H9 (cell line): ENCODE measurements at regions not wholly inside any gene's neighbourhood (a gene's known extent, or its start where the extent isn't known, plus 50 kb on each side); places are given as distances from the start of the nearest gene placed in this dataset.

Experiments
- DNase-seq: peaks from one replicate; pipeline ENCODE4 v3.0.0-alpha.2; 2017
- H2AFZ ChIP-seq: one replicate; pipeline ENCODE4 v1.6.1; 2013; ENCODE audit warnings: mild to moderate bottlenecking, low read length, control low read depth, moderate library complexity
- H2AK5ac ChIP-seq: 2 replicates; pipeline ENCODE4 v1.6.1; 2013; ENCODE audit warnings: low read length, control low read depth, mixed read lengths; ENCODE audit not compliant: insufficient read length
- H2BK120ac ChIP-seq: one replicate; pipeline ENCODE4 v1.6.1; 2013; ENCODE audit warnings: low read depth, mild to moderate bottlenecking, low read length, control low read depth, inconsistent platforms; ENCODE audit not compliant: poor library complexity, severe bottlenecking
- H2BK12ac ChIP-seq: 2 replicates; pipeline ENCODE4 v1.6.1; 2013; ENCODE audit warnings: low read length, control low read depth, mixed read lengths, low read depth; ENCODE audit not compliant: insufficient read length
- H2BK15ac ChIP-seq: 2 replicates; pipeline ENCODE4 v1.6.1; 2013; ENCODE audit warnings: low read depth, low read length, control low read depth
- H2BK20ac ChIP-seq: one replicate; pipeline ENCODE4 v1.6.1; 2013; ENCODE audit warnings: low read depth, mild to moderate bottlenecking, low read length, control low read depth, inconsistent platforms; ENCODE audit not compliant: poor library complexity, severe bottlenecking
- H2BK5ac ChIP-seq: 2 replicates; pipeline ENCODE4 v1.6.1; 2013; ENCODE audit warnings: low read length, control low read depth, mixed read lengths; ENCODE audit not compliant: insufficient read length
- H3K14ac ChIP-seq: 2 replicates; pipeline ENCODE4 v1.6.1; 2013; ENCODE audit warnings: low read length, control low read depth; ENCODE audit not compliant: insufficient read depth
- H3K18ac ChIP-seq: 2 replicates; pipeline ENCODE4 v1.6.1; 2013; ENCODE audit warnings: low read depth, mild to moderate bottlenecking, mixed read lengths, low read length, control low read depth; ENCODE audit not compliant: insufficient read length
- H3K23ac ChIP-seq: 2 replicates; pipeline ENCODE4 v1.6.1; 2013; ENCODE audit warnings: low read length, control low read depth, mixed read lengths, low read depth; ENCODE audit not compliant: insufficient read length
- H3K23me2 ChIP-seq: 2 replicates; pipeline ENCODE4 v1.6.1; 2013; ENCODE audit warnings: low read depth, mild to moderate bottlenecking, mixed read lengths, low read length, control low read depth; ENCODE audit not compliant: insufficient read length, poor library complexity, severe bottlenecking
- H3K27ac ChIP-seq: 2 replicates; pipeline ENCODE4 v1.5.1; 2013; ENCODE audit warnings: low read length, control low read depth, mixed read lengths, low read depth; ENCODE audit not compliant: insufficient read length
- H3K27me3 ChIP-seq: 2 replicates; pipeline ENCODE4 v1.6.1; 2013; ENCODE audit warnings: low read length, control low read depth, inconsistent platforms; ENCODE audit not compliant: insufficient read depth
- H3K4ac ChIP-seq: 2 replicates; pipeline ENCODE4 v1.6.1; 2013; ENCODE audit warnings: low read depth, mild to moderate bottlenecking, control low read depth, inconsistent platforms, low read length, moderate library complexity
- H3K4me1 ChIP-seq: 2 replicates; pipeline ENCODE4 v1.6.1; 2013; ENCODE audit warnings: low read length, control low read depth, inconsistent platforms; ENCODE audit not compliant: insufficient read depth
- H3K4me2 ChIP-seq: 2 replicates; pipeline ENCODE4 v1.6.1; 2013; ENCODE audit warnings: low read length, control low read depth, mixed read lengths; ENCODE audit not compliant: insufficient read length, insufficient read depth
- H3K56ac ChIP-seq: 2 replicates; pipeline ENCODE4 v1.6.1; 2013; ENCODE audit warnings: low read depth, mild to moderate bottlenecking, mixed read lengths, low read length, control low read depth; ENCODE audit not compliant: insufficient read length
- H3K79me1 ChIP-seq: 2 replicates; pipeline ENCODE4 v1.6.1; 2013; ENCODE audit warnings: low read depth, mild to moderate bottlenecking, moderate library complexity, low read length, control low read depth, inconsistent platforms; ENCODE audit not compliant: insufficient read depth, poor library complexity, severe bottlenecking
- H3K79me2 ChIP-seq: 2 replicates; pipeline ENCODE4 v1.6.1; 2013; ENCODE audit warnings: low read length, control low read depth, inconsistent platforms; ENCODE audit not compliant: insufficient read depth
- H3K9ac ChIP-seq: 2 replicates; pipeline ENCODE4 v1.6.1; 2013; ENCODE audit warnings: low read length, control low read depth, mixed read lengths; ENCODE audit not compliant: insufficient read length; ENCODE audit errors: extremely low read depth
- H3K9me3 ChIP-seq: one replicate; pipeline ENCODE4 v1.6.1; 2013; ENCODE audit warnings: low read depth, low read length, inconsistent platforms; ENCODE audit not compliant: control insufficient read depth
- H3T11ph ChIP-seq: one replicate; pipeline ENCODE4 v1.6.1; 2013; ENCODE audit warnings: mild to moderate bottlenecking, low read length, control low read depth, inconsistent platforms
- H4K20me1 ChIP-seq: one replicate; pipeline ENCODE4 v1.6.1; 2013; ENCODE audit not compliant: control insufficient read depth, insufficient read length, insufficient read depth
- H4K5ac ChIP-seq: 2 replicates; pipeline ENCODE4 v1.6.1; 2013; ENCODE audit warnings: low read depth, mild to moderate bottlenecking, mixed read lengths, low read length, control low read depth; ENCODE audit not compliant: insufficient read length
- H4K8ac ChIP-seq: replicated peaks from 2 replicates; pipeline ENCODE4 v1.6.1; 2013; ENCODE audit warnings: low read length, control low read depth, mixed read lengths, low read depth; ENCODE audit not compliant: insufficient read length
- H4K91ac ChIP-seq: 2 replicates; pipeline ENCODE4 v1.6.1; 2013; ENCODE audit warnings: low read depth, mild to moderate bottlenecking, moderate library complexity, mixed read lengths, low read length, control low read depth; ENCODE audit not compliant: insufficient read length
- H3K27ac Mint-ChIP-seq, 3 experiments: 2 replicates in 2 of 3; 3 replicates in 1 of 3; pipeline ENCODE4 v1.8.0; 2020 to 2021; ENCODE audit warnings: mixed read lengths in 3 of 3, mild to moderate bottlenecking in 1 of 3, moderate library complexity in 1 of 3
- H3K27me3 Mint-ChIP-seq: 2 replicates; pipeline ENCODE4 v1.8.0; 2021; ENCODE audit warnings: low read depth, mild to moderate bottlenecking, moderate library complexity, mixed read lengths
- H3K36me3 Mint-ChIP-seq, 3 experiments: 2 replicates in 2 of 3; 3 replicates in 1 of 3; pipeline ENCODE4 v1.8.0; 2020 to 2021; ENCODE audit warnings: low read depth in 3 of 3, mixed read lengths in 3 of 3; ENCODE audit not compliant: insufficient read depth in 1 of 3
- H3K4me1 Mint-ChIP-seq, 2 experiments: 2 replicates each; pipeline ENCODE4 v1.8.0; 2020; ENCODE audit warnings: mixed read lengths in 2 of 2
- H3K4me3 Mint-ChIP-seq, 2 experiments: 2 replicates in 1 of 2; 3 replicates in 1 of 2; pipeline ENCODE4 v1.8.0; 2020 to 2021; ENCODE audit warnings: mild to moderate bottlenecking in 2 of 2, mixed read lengths in 2 of 2, moderate library complexity in 1 of 2
- H3K9me3 Mint-ChIP-seq, 2 experiments: 2 replicates in 1 of 2; 3 replicates in 1 of 2; pipeline ENCODE4 v1.8.0; 2020; ENCODE audit warnings: mild to moderate bottlenecking in 2 of 2, mixed read lengths in 2 of 2, moderate library complexity in 1 of 2
- WGBS: extraction: QIAGEN DNeasy Blood & Tissue Kit; methylation state at CpG from one replicate; pipeline ENCODE4 v1.1.7; 2013; ENCODE audit warnings: missing lambda C conversion rate, low lambda C conversion rate, mixed read lengths; ENCODE audit not compliant: insufficient read length; ENCODE audit errors: extremely low coverage; 5-methylcytosine and 5-hydroxymethylcytosine counted together
- TF ChIP-seq, protein P1 (sequence below): fragments of 200-600 bp; sonication (generic); conservative IDR thresholded peaks from 3 replicates; pipeline ENCODE4 v1.8.0; 2021; ENCODE audit warnings: antibody characterized with exemption, mild to moderate bottlenecking

DNA sequence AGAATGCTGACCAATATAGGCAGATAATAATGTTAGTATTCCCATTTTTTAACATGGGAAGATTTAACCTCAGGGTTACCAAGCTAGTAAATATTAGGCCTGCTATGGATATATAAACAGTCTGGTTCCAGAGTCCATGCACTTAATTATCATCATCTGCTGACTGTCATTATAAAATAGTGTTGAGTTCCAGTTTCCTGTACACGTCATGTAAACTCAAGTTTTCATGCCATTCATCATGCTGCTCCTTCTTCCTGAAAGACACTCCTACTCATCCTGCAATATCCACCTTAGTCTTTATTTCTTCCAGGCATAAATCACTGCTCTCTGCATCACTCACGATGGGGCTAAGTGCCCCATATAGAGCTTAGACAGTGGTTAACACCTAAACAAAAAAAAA, 420.8 kb upstream of the SPHKAP start:
- no peak overlapping the region for H4K5ac ChIP-seq
- no peak overlapping the region for H3K4me3 Mint-ChIP-seq
- H3K36me3 Mint-ChIP-seq, result no peaks in the 10 kb centered on the region
- H3K23me2 ChIP-seq, result no peaks in the 10 kb centered on the region
- no peak overlapping the region for H2BK12ac ChIP-seq
- H3K18ac ChIP-seq, result no peak overlapping the region
- no peaks in the 10 kb centered on the region for H3K4me1 ChIP-seq
- no peaks in the 10 kb centered on the region for H3K27me3 Mint-ChIP-seq
- H2AK5ac ChIP-seq, result no peak overlapping the region
- no CpG with 5 or more reads among the region's 2 CpGs for WGBS
- H3K9me3 Mint-ChIP-seq, result no peaks in the 10 kb centered on the region; a peak in 1 of 5 replicates
- H3K27ac Mint-ChIP-seq, result no peak overlapping the region
- H3K4me2 ChIP-seq, result no peak overlapping the region
- H4K8ac ChIP-seq, result no peak overlapping the region
- H4K20me1 ChIP-seq, result no peaks in the 10 kb centered on the region
- no peak overlapping the region for H4K91ac ChIP-seq
- H3K56ac ChIP-seq, result no peak overlapping the region
- H3K79me2 ChIP-seq, result no peaks in the 10 kb centered on the region
- H3K23ac ChIP-seq, result no peak overlapping the region
- no peak overlapping the region for H3T11ph ChIP-seq
- no peak overlapping the region for H2BK15ac ChIP-seq
- H2BK20ac ChIP-seq, result no peak overlapping the region
- H3K9me3 ChIP-seq, result no peaks in the 10 kb centered on the region
- H2BK5ac ChIP-seq, result no peak overlapping the region
- H3K9ac ChIP-seq, result no peak overlapping the region
- no peak overlapping the region for H3K27ac ChIP-seq
- TF ChIP-seq, protein P1, sequence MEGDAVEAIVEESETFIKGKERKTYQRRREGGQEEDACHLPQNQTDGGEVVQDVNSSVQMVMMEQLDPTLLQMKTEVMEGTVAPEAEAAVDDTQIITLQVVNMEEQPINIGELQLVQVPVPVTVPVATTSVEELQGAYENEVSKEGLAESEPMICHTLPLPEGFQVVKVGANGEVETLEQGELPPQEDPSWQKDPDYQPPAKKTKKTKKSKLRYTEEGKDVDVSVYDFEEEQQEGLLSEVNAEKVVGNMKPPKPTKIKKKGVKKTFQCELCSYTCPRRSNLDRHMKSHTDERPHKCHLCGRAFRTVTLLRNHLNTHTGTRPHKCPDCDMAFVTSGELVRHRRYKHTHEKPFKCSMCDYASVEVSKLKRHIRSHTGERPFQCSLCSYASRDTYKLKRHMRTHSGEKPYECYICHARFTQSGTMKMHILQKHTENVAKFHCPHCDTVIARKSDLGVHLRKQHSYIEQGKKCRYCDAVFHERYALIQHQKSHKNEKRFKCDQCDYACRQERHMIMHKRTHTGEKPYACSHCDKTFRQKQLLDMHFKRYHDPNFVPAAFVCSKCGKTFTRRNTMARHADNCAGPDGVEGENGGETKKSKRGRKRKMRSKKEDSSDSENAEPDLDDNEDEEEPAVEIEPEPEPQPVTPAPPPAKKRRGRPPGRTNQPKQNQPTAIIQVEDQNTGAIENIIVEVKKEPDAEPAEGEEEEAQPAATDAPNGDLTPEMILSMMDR, result no peak
- no peak overlapping the region for H3K14ac ChIP-seq
- H2BK120ac ChIP-seq, result no peak overlapping the region
- H3K79me1 ChIP-seq, result no peaks in the 10 kb centered on the region
- no peaks in the 10 kb centered on the region for H3K27me3 ChIP-seq
- DNase-seq, result no peak
- H3K4ac ChIP-seq, result no peak overlapping the region
- H3K4me1 Mint-ChIP-seq, result no peaks in the 10 kb centered on the region
- H2AFZ ChIP-seq, result no peak overlapping the region
